GM12864 (cell line): ENCODE measurements at regions not wholly inside any gene's neighbourhood (a gene's known extent, or its start where the extent isn't known, plus 50 kb on each side); places are given as distances from the start of the nearest gene placed in this dataset.
A peak's percentile ranks its signal among the peaks of the same experiment; 100 is the strongest.

ENCODE experiments used
- DNase-seq: peaks from one replicate; pipeline ENCODE4 v3.0.0-alpha.2; 2011; ENCODE audit warnings: low read depth
- H3K4me3 ChIP-seq: 2 replicates; pipeline ENCODE4 v1.5.1; 2011; ENCODE audit warnings: mild to moderate bottlenecking, low read depth, low read length, control low read depth
- TF ChIP-seq, protein P1 (sequence below): IDR thresholded peaks from 2 replicates; pipeline ENCODE4 v1.5.1; 2011; ENCODE audit warnings: low read depth, mild to moderate bottlenecking, moderate library complexity, low read length, control low read depth, inconsistent platforms; ENCODE audit errors: missing control alignments

DNA sequence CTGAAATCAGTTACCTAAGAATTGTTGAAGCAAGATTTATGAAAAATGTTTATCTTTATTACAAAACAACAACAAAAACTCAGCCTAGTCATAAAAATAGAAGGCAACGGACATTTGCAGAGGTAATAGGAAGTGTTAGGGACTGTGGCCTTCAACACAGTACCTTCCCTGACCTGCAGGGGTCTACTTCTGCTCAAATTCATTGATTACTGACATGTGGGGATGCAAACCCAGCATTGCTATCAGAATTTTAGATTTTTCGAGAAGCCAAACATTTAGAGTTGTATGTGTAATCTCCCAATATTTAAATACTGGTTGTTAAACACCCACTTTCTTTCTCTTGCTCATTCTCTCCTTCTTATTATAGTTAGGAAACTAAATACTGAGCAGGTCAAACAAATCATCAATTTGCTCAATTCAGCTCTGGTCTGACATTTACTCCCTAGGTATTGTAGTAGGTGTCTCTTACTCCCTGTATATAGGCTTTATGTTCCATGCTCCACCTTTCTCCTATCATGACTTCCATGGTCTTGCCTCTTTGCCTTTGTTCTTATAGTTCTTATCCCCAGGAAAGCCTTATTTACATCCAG is 198.5 kb downstream of the UBE2E3 start:
- TF ChIP-seq, protein P1, sequence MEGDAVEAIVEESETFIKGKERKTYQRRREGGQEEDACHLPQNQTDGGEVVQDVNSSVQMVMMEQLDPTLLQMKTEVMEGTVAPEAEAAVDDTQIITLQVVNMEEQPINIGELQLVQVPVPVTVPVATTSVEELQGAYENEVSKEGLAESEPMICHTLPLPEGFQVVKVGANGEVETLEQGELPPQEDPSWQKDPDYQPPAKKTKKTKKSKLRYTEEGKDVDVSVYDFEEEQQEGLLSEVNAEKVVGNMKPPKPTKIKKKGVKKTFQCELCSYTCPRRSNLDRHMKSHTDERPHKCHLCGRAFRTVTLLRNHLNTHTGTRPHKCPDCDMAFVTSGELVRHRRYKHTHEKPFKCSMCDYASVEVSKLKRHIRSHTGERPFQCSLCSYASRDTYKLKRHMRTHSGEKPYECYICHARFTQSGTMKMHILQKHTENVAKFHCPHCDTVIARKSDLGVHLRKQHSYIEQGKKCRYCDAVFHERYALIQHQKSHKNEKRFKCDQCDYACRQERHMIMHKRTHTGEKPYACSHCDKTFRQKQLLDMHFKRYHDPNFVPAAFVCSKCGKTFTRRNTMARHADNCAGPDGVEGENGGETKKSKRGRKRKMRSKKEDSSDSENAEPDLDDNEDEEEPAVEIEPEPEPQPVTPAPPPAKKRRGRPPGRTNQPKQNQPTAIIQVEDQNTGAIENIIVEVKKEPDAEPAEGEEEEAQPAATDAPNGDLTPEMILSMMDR: peak; percentile 63
- DNase-seq: no peak
- no peak overlapping the region for H3K4me3 ChIP-seq

DNA sequence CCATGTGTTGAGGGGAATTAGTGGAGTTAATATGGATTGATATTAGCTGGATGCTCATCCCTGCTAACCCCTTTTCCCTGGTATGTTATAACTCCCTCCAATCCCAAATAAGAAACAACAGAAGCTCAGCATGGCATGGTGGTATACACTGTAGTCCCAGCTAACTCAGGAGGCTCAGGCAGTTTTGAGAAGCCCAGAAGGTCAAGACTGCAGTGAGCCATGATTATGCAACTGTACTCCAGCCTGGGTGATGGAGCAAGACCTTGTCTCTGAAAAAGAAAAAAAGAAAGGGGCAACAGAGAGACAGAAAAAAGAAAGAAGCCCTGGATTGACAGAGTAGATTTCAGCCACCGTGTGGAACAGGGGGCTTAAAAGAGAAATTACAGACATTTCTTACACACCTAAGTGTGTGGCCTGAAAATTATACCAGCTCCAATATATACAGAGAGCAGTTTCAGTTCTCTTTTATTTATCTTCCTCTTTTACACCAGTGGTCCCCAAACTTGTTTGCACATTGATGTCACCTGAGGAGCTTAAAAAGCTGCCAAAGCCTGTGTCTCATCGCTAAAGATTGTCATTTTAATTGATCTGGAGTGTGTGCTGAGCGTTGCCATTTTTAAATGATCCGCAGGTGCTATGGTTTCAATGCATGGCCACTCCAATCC is 203.6 kb downstream of the UBE2E3 start:
- peak; percentile 45 for DNase-seq
- H3K4me3 ChIP-seq: no peak overlapping the region
- TF ChIP-seq, protein P1: no peak

DNA sequence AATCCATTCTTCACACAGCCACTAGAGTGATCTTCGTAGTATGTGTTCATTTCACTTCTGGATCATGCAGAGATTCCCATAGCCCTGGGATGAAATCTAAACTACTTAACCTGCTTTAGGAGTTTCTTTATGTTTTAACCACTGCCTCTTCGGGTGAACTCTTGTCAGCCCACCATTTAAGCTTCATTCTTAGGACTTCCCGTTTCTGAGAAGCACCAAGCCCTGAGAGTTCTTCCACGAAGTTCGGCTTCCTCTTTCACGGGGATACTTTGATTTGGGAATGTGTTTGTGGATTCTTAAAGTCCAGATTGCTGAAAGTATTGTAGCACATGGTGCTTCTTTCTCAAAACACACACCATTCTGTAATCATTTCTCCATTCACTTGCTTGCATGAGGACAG is 205.0 kb downstream of the UBE2E3 start:
- DNase-seq: no peak

DNA sequence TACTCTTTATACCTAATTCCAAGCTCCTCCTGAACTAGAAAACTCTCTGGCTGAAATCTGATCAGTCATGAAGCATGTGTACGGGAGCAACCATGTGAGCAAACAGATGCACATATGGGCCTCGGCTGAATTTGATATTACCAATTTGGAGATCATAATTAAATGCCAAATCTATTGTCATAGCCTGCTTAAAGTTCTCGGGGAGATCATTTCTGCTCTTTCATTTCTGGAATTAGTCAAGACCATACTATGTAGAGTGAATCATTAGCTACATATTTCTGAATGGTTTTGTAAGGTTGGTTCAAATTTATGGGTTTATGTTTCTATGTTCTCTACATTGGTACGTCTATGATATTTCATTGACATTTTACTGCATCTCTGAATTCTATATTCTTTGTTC is 205.5 kb downstream of the UBE2E3 start:
- DNase-seq: no peak
- TF ChIP-seq, protein P1: no peak
- no peak overlapping the region for H3K4me3 ChIP-seq

More for the DNA sequence above, 205.0 kb downstream of the UBE2E3 start:
- H3K4me3 ChIP-seq: no peak overlapping the region
- TF ChIP-seq, protein P1: no peak

DNA sequence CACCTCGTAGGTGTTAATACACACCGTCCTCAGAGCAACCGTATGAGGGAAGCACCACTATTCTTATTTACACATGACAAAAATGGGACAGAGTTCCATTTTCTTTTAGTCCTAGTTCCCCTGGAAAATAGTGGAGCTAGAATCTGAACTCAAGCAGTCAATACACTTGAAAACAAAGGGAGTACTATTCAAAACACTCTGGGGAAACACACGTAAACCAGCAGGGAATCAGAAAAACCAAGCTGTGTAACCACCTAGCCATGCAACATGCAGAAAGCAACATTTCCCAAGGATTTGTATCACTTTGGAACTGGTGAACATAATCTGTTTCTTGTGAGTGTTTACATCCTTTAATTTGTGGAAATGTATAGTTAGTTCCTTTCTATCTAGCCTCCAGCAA is 208.2 kb downstream of the UBE2E3 start:
- DNase-seq: no peak
- TF ChIP-seq, protein P1: no peak
- H3K4me3 ChIP-seq: no peak overlapping the region

DNA sequence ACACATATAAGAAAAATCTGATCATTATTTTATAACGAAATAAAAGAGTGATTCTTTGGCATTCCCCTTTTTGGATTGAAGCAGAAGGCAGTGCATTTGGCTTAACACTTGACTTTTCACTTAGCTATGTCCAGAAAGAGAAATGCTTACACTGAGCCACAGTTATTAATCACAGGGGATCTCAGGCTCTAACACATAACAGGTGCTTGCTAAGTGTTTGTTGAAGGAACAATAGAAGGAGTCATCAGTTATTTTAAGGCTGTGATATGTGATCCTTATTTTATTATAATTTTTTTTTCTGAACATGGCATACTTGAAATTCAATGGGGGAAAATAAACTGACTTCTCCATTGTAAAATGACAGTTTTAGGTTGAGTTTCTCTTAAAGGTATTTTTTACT is 209.5 kb downstream of the UBE2E3 start:
- TF ChIP-seq, protein P1: no peak
- DNase-seq: no peak
- no peak overlapping the region for H3K4me3 ChIP-seq

DNA sequence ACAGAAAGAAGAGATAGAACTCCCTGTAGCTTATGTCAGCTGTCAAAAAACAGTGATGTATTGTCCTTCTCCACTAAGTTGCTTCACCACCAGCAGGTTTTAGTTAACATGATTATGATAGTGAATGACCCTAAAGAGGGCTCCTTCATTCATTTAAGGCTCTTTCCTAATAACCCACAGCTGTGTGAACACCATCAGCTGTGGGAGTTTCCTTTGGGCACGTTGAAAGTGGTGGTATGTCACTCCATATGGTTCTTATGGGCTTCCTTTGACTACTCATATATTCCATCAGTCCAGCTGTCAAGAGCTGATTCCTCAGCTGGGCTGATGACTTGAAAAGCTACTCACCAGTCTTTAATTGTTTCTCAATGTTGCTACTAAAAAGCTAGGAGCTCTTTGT is 210.3 kb downstream of the UBE2E3 start:
- TF ChIP-seq, protein P1: no peak
- H3K4me3 ChIP-seq: no peak overlapping the region
- DNase-seq: no peak
